ENCODE measurements at regions not wholly inside any gene's neighbourhood (a gene's known extent, or its start where the extent isn't known, plus 50 kb on each side); places are given as distances from the start of the nearest gene placed in this dataset.

DNA sequence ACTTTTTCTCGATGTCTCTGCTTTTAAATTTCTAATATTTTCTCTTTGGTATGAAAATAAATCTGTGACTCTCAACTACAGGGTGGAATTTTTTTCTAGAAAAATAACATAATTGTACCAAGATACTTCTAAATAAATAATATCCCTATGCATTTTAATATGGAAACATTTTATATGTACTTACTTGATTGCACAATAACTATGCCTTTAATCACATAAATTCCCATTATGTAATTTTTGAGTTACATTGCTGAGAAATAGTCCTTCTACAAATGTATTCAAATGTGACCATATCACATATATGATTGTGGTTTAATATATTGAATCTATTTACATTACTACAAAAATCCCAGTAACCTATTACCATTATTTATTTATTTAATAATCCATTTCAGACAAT lies 1543.3 kb upstream of the PABPC4L start:
- Mint-ChIP-seq H3K27ac (no peak overlapping the region), H3K4me1 (ENCODE audit: low read depth) (no peaks in the 10 kb centered on the region), H3K9me3 (no peaks in the 10 kb centered on the region), H3K36me3 (ENCODE audit: low read depth) (no peaks in the 10 kb centered on the region), H3K27me3 (ENCODE audit: insufficient read depth) (no peaks in the 10 kb centered on the region), H3K4me3 (no peak overlapping the region)
- DNase-seq (ENCODE audit: low spot score), result no peak
- intact Hi-C loops (cut with micrococcal nuclease), result no loop called here

DNA sequence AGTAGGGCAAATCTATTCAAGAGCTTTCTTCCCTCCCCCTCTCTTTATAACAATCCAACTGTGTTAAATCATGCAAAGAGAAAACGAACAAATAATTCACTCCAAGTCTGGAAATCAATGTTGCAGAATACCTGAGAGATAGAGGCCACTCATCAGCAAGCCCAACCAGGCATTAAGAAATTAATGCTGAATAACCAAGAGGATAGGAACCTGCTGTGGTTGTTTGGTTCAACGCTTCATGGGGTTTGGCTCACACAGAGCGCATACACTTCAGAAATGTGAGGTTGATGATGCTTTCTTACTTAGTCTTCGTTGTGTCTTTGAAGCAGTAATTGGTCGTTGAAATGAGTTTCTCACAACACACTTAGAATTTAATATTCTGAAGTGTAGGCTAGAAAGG lies 1540.0 kb upstream of the PABPC4L start:
- H3K4me3 Mint-ChIP-seq, result no peak overlapping the region
- H3K36me3 Mint-ChIP-seq (ENCODE audit: low read depth), result no peaks in the 10 kb centered on the region
- no peaks in the 10 kb centered on the region for H3K27me3 Mint-ChIP-seq (ENCODE audit: insufficient read depth)
- no peaks in the 10 kb centered on the region for H3K4me1 Mint-ChIP-seq (ENCODE audit: low read depth)
- no peaks in the 10 kb centered on the region for H3K9me3 Mint-ChIP-seq
- intact Hi-C loops (cut with micrococcal nuclease), result no loop called here
- DNase-seq (ENCODE audit: low spot score), result no peak
- no peak overlapping the region for H3K27ac Mint-ChIP-seq

DNA sequence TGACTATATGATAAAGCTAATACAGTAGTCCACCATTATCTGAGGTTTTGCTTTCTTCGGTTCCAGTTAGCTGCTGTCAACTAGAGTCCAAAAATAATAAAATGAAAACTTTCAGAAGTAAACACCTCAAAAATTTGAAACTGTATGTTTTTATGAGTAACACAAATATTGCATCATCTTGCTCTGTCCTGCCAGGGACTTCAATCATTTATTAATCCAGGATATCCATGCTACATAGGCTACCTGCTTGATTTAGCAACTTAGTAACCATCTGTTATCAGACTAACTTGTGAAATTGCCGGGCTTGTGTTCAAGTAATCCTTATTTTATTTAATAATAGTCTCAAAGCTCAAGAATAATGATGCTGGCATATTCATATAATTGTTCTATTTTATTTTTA lies 1537.8 kb upstream of the PABPC4L start:
- no peak overlapping the region for H3K27ac Mint-ChIP-seq
- intact Hi-C loops (cut with micrococcal nuclease), result no loop called here
- no peak overlapping the region for H3K4me3 Mint-ChIP-seq
- no peak for DNase-seq (ENCODE audit: low spot score)
- no peaks in the 10 kb centered on the region for H3K9me3 Mint-ChIP-seq
- H3K4me1 Mint-ChIP-seq (ENCODE audit: low read depth), result no peaks in the 10 kb centered on the region
- H3K27me3 Mint-ChIP-seq (ENCODE audit: insufficient read depth), result no peaks in the 10 kb centered on the region
- no peaks in the 10 kb centered on the region for H3K36me3 Mint-ChIP-seq (ENCODE audit: low read depth)

- H3K9me3 Mint-ChIP-seq, result peaks cover 4% of the 10 kb centered on the region
- H3K27ac Mint-ChIP-seq, result no peak overlapping the region
- H3K4me1 Mint-ChIP-seq (ENCODE audit: low read depth), result no peaks in the 10 kb centered on the region
- intact Hi-C loops (cut with micrococcal nuclease), result no loop called here
- no peak for DNase-seq (ENCODE audit: low spot score)
- H3K27me3 Mint-ChIP-seq (ENCODE audit: insufficient read depth), result no peaks in the 10 kb centered on the region
- no peaks in the 10 kb centered on the region for H3K36me3 Mint-ChIP-seq (ENCODE audit: low read depth)
- no peak overlapping the region for H3K4me3 Mint-ChIP-seq
Observed at GRCh38 chr4:135735512-135735911, 1533.9 kb upstream of the PABPC4L start.

GRCh38 chr4:135732448-135732847 lies 1530.9 kb upstream of the PABPC4L start:
- no peaks in the 10 kb centered on the region for H3K4me1 Mint-ChIP-seq (ENCODE audit: low read depth)

GRCh38 chr4:135731682-135732081 lies 1530.1 kb upstream of the PABPC4L start:
- Mint-ChIP-seq H3K27ac (no peak overlapping the region), H3K27me3 (ENCODE audit: insufficient read depth) (no peaks in the 10 kb centered on the region), H3K4me1 (ENCODE audit: low read depth) (no peaks in the 10 kb centered on the region), H3K36me3 (ENCODE audit: low read depth) (no peaks in the 10 kb centered on the region), H3K9me3 (peaks cover 4% of the 10 kb centered on the region), H3K4me3 (no peak overlapping the region)
- intact Hi-C loops (cut with micrococcal nuclease), result no loop called here
- no peak for DNase-seq (ENCODE audit: low spot score)

More at GRCh38 chr4:135732448-135732847, 1530.9 kb upstream of the PABPC4L start:
- no peak overlapping the region for H3K27ac Mint-ChIP-seq
- DNase-seq (ENCODE audit: low spot score), result no peak
- intact Hi-C loops (cut with micrococcal nuclease), result no loop called here
- H3K36me3 Mint-ChIP-seq (ENCODE audit: low read depth), result no peaks in the 10 kb centered on the region
- H3K27me3 Mint-ChIP-seq (ENCODE audit: insufficient read depth), result no peaks in the 10 kb centered on the region
- H3K4me3 Mint-ChIP-seq, result no peak overlapping the region
- H3K9me3 Mint-ChIP-seq, result peaks cover 4% of the 10 kb centered on the region

DNA sequence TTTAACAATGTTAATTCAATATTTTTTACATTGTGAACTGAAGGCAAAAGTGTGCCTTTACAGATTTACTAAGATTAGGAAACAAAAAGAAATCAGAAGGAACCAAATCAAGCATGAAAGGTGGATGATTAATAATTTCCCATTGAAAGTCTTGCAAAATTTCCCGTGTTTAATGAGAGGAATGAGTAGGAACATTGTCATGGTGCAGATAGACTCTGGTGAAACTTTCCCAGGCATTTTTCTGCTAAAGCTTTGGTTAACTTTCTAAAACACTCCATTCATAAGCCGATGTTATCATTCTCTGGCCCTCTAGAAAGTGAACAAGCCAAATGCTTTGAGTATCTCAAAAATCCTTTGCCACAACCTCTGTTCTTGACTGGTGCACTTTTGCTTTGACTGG lies 1522.8 kb upstream of the PABPC4L start:
- no peak for DNase-seq (ENCODE audit: low spot score)
- H3K9me3 Mint-ChIP-seq, result no peaks in the 10 kb centered on the region
- intact Hi-C loops (cut with micrococcal nuclease), result no loop called here
- no peaks in the 10 kb centered on the region for H3K36me3 Mint-ChIP-seq (ENCODE audit: low read depth)
- H3K4me1 Mint-ChIP-seq (ENCODE audit: low read depth), result no peaks in the 10 kb centered on the region
- H3K27me3 Mint-ChIP-seq (ENCODE audit: insufficient read depth), result no peaks in the 10 kb centered on the region
- H3K27ac Mint-ChIP-seq, result no peak overlapping the region
- no peak overlapping the region for H3K4me3 Mint-ChIP-seq

DNA sequence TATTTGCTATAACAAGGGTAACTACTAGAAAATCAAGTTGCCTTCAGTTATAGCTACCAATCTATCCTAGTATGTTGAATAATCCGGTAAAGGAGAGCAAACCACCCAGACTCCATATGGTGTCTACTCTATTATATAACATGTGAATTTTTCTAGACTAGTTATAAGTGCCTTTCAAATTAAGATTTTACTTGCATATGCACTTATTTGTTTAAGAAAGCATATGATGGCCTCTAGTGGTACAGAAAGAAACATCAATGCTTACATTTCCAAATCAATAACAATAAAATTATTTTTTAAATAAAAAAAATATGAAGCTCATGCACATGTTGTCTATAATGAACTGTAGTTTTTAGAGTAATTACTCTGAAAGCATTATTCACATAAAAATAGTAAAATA lies 1516.4 kb upstream of the PABPC4L start:
- Mint-ChIP-seq H3K27me3 (ENCODE audit: insufficient read depth) (no peaks in the 10 kb centered on the region), H3K4me1 (ENCODE audit: low read depth) (no peaks in the 10 kb centered on the region), H3K9me3 (no peaks in the 10 kb centered on the region), H3K27ac (no peak overlapping the region), H3K36me3 (ENCODE audit: low read depth) (no peaks in the 10 kb centered on the region), H3K4me3 (no peak overlapping the region)
- no peak for DNase-seq (ENCODE audit: low spot score)
- intact Hi-C loops (cut with micrococcal nuclease), result no loop called here

GRCh38 chr4:135705343-135705742 lies 1503.8 kb upstream of the PABPC4L start:
- intact Hi-C loops (cut with micrococcal nuclease), result no loop called here
- Mint-ChIP-seq H3K4me1 (ENCODE audit: low read depth) (no peaks in the 10 kb centered on the region), H3K27ac (no peak overlapping the region), H3K36me3 (ENCODE audit: low read depth) (no peaks in the 10 kb centered on the region), H3K27me3 (ENCODE audit: insufficient read depth) (no peaks in the 10 kb centered on the region), H3K4me3 (no peak overlapping the region), H3K9me3 (no peaks in the 10 kb centered on the region)
- DNase-seq (ENCODE audit: low spot score), result no peak

- Mint-ChIP-seq H3K4me1 (ENCODE audit: low read depth) (no peaks in the 10 kb centered on the region), H3K4me3 (no peak overlapping the region), H3K36me3 (ENCODE audit: low read depth) (no peaks in the 10 kb centered on the region), H3K27ac (no peak overlapping the region), H3K9me3 (no peaks in the 10 kb centered on the region), H3K27me3 (ENCODE audit: insufficient read depth) (no peaks in the 10 kb centered on the region)
- DNase-seq (ENCODE audit: low spot score), result no peak
- intact Hi-C loops (cut with micrococcal nuclease), result no loop called here
Observed at GRCh38 chr4:135694066-135694465, 1492.5 kb upstream of the PABPC4L start.

- no peak overlapping the region for H3K4me3 Mint-ChIP-seq
- H3K9me3 Mint-ChIP-seq, result no peaks in the 10 kb centered on the region
- intact Hi-C loops (cut with micrococcal nuclease), result no loop called here
Observed at GRCh38 chr4:135684001-135684400, 1482.4 kb upstream of the PABPC4L start.

DNA sequence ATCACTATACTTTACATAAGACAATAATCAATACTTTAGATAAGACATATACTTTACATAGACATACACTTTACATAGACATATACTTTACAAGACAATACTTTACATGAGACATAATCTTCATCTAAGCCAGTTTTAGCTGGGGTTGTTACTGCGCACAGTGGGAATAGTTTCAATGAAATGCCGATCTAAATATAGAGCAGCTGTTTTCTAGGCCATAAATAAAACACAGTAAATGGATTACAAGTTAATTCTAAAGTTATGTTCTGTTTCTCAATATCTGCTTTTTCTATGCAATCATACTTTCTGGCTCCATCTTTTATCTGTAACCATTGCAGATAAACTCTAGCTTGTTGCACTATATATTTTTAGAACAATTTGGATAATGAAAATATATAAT lies 1470.6 kb upstream of the PABPC4L start:
- H3K27me3 Mint-ChIP-seq (ENCODE audit: insufficient read depth), result no peaks in the 10 kb centered on the region

More at GRCh38 chr4:135684001-135684400, 1482.4 kb upstream of the PABPC4L start:
- Mint-ChIP-seq H3K27ac (no peak overlapping the region), H3K36me3 (ENCODE audit: low read depth) (no peaks in the 10 kb centered on the region), H3K4me1 (ENCODE audit: low read depth) (no peaks in the 10 kb centered on the region), H3K27me3 (ENCODE audit: insufficient read depth) (no peaks in the 10 kb centered on the region)
- DNase-seq (ENCODE audit: low spot score), result no peak

DNA sequence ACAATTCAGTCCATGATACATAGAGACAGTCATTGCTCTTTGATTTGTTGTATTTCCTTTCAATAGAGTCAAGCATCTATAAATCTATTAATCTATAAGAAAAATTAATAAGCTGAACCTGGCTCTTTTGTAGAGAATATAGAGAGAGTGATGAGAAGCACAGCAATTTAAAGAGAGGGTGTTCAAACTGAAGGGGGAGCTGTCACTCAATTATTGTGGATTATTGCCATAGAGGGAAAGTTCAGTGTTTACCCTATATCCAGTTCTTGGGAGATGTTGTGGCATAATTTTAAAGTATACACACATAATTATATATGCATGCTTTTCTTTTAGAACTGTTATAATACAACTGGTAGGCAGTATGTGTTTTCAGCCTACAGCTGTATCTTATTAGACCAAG lies 1469.0 kb upstream of the PABPC4L start:
- Mint-ChIP-seq H3K27me3 (ENCODE audit: insufficient read depth) (no peaks in the 10 kb centered on the region), H3K9me3 (no peaks in the 10 kb centered on the region), H3K4me1 (ENCODE audit: low read depth) (no peaks in the 10 kb centered on the region), H3K27ac (no peak overlapping the region), H3K4me3 (no peak overlapping the region), H3K36me3 (ENCODE audit: low read depth) (no peaks in the 10 kb centered on the region)
- no peak for DNase-seq (ENCODE audit: low spot score)
- intact Hi-C loops (cut with micrococcal nuclease), result no loop called here

More for the DNA sequence above, 1470.6 kb upstream of the PABPC4L start:
- Mint-ChIP-seq H3K4me1 (ENCODE audit: low read depth) (no peaks in the 10 kb centered on the region), H3K9me3 (no peaks in the 10 kb centered on the region), H3K36me3 (ENCODE audit: low read depth) (no peaks in the 10 kb centered on the region), H3K27ac (no peak overlapping the region), H3K4me3 (no peak overlapping the region)
- no peak for DNase-seq (ENCODE audit: low spot score)
- intact Hi-C loops (cut with micrococcal nuclease), result no loop called here

Measured in activated T-helper 1 cell treated with anti-CD3 and anti-CD28 coated beads, Interleukin-12 subunit alpha, Interleukin-12 subunit beta, Interleukin-2, Interleukin-4 antibody, amounts not matched to agents 30 ng/mL and 10 ng/mL and 1 ng/mL, durations not matched to agents 14 hours and 24 hours and 36 hours (primary cell).